Limb (tissue), 2 donors: ENCODE measurements at regions not wholly inside any gene's neighbourhood (a gene's known extent, or its start where the extent isn't known, plus 50 kb on each side); places are given as distances from the start of the nearest gene placed in this dataset.

Experiments used
- DNase-seq, 2 donors: peaks; one replicate each; pipeline ENCODE4 v3.0.0-alpha.2; 2016; ENCODE audit errors: extremely low spot score in 2 of 2

DNA sequence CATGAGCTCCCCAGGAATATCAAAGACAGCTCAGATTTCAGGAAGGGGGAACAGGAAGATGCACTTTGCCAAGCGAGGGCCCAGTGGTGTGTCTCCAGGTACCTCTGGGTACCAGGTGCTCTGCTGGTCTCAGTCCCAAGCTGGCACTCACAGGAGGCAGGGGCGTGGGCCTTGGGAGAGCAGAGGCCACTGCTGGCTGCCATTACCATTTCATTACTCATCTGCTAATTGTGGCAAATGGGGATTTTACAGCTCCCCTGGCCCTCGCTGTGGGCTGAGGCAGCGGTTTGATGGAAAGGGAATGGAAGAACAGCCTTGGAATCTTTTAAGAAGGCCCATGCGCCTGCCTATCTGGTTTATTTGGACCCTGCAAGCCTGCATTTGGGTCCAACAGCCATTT lies 192.0 kb upstream of the NAV2 start:
- DNase-seq = no peak

DNA sequence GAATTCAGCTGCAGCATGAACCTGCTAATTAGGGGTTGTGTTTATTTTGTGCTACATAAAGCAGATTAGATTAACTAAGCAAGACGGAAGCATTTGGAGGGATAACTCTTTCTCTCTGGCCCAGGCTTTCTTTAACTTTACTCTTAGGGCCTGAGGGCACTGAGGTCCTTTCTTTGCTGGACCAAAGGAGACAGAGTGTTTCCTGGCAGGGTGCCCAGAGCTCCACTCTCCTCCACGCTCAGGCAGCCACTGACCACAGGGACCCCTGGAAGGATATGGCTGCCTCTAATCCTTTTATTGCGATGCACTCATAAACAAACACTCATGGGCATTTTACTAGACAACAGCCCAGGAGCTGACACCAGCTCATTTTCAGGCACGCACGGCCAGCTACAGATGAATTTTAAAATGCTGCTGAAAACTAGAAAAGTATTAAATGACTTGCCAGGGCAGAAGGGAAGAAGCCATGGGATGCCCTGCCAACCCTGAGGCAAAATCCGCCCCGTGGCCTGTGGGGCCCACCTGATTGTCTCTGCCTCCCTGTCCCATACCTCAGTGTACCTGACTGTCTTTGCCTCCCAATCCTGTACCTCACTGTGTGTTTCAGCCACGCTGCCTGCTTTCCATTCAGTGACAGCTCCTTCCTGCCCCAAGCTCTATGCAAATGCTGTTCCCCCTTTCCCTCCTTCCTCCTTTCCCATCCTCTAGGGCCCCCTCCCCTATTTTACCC lies 192.6 kb upstream of the NAV2 start:
- DNase-seq = no peak

DNA sequence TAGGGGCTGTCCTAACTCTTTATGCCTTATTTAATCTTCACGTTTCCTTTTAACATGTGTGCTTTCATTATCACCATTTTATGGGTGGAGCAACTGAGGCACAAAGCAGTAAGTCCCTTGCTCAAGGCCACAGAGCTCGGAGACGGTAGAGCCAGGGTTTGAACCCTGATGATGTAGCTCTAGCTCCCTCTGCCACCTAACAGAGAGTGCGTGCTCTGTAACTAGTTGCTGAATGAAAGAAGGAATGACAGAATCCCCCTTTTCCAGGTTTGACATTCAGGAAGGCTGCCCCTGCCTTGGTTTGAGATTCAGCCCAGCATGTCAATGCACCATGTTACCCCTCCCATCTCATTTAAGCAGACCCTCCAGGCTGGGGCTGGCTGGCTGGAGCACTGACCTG lies 193.3 kb upstream of the NAV2 start:
- no peak for DNase-seq

DNA sequence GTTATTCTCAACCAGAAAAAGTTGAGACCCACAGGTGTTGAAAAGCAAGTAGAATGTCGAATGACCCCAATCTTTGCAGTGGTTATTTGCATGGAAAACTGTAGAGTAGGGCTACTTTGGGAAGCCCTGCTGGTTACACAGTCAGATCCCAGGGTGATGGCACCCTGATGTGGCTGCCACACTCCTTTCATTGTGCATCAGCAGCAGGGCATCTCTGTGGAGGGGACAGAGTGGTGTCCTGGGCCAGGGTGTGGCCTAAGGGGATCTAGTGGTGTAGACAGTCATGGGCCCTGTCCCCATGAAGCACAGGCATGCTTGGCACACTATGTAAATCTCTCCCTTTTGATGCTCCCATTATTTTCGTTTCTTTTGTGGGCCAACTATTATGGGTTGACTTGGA lies 199.4 kb upstream of the NAV2 start:
- no peak for DNase-seq

DNA sequence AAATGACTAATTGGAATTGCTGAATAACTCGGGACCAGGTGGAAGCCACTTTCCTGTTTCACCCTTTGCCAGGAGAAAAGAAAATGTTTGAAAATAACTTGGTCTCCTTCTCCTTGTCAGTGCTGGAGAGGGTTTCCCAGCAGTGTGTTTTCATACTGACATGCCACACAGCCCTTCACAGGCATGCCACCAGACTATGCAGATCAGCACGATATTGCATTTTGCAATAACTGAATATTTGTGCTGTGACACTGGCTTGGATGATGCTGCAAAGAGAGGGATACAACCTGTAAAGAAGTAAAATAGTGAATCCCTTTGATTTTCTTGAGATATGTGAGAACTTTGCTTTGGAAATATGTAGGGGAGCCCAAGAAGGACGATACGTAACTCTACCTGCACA lies 200.0 kb upstream of the NAV2 start:
- no peak for DNase-seq

DNA sequence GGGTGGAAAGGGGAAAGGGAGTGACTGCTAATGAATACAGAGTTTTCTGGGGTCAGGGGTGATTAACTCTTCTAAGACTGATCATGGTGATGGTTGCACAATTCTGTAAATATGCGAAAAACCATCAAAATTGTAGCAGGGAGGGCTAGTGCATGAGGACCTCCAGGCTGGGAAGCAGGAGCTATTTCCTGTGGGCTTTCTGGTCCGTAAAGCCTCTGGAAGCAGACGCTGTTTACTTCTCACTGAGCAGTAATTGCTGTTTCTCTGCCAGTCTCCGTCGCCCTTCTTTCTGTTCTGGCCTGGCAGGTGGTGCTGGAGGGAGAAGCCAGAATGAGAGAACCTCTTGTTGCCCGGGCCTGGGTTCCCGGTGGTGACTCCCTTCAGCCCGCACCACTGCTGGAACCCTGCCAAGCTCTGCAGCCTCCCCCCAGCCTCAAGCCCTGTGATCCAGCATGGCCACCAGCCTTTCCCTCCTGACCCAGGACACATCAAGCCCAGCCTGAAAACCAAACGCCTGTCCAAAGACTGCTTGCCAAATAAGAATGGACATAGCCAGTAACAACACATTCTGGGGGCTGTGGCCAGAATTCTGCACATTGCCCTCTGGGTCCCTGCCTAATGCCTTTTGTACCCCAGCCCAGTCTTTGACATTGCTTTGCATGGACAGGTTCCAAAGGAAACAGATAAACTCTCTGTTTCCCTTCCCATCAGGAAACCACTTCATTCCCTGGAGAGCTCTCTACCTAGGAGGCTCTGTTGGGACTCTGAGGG lies 201.0 kb upstream of the NAV2 start:
- peak in 1 of 2 donors; percentile 55 for DNase-seq

DNA sequence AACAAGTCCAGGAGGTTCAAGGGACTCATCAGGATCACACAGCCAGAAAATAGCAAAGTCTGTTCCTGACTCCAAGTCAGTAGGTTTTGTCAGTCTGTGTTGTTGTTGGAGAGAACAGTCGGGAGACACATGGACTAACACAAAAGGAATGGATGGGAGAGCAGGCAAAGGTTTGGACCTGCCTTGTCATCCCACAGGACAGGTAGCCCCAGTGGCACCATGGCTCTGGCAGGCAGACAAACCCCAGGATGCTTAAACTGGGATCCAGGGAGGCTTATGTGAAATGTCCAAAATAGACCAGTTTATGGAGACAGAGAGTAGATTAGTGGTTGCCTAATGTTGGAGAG lies 201.6 kb upstream of the NAV2 start:
- no peak for DNase-seq

DNA sequence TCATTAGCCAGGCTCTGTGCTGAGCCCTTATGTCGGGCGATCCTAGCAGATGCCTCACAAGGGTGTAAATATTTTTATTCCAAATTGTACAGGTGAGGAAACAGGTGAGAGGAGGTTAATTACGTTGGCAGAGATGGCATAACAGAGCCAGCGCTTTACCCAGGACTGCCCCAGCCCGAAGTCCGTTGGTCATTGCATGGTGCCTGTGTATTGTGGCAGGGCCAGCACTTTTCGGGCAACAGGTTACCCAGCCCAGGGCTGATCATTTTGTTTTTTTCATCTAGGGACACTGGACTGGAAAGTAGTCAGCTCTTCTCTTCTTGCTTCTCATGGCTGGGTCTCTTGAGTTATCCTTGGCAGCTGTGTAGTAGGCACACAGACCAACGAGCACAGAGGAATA lies 202.2 kb upstream of the NAV2 start:
- no peak for DNase-seq

DNA sequence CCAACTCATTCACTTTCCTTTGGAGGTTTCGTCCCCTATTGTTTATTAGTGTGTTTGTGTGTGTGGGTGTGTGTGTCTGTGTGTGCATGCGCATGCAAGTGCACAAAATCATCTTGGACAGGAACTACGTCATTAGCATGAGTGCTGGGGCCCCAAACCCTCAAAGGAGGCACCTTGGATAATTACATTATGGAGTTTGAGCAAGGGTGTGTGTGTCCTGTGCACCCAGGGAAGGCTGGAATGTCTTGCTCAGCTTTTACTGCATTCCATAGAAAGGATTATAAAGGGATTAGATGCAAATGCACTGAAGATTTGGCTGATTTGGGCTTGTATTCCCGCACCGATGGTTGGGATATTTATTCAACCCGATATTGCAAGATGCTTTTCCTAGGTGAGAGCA lies 203.4 kb upstream of the NAV2 start:
- DNase-seq = no peak

DNA sequence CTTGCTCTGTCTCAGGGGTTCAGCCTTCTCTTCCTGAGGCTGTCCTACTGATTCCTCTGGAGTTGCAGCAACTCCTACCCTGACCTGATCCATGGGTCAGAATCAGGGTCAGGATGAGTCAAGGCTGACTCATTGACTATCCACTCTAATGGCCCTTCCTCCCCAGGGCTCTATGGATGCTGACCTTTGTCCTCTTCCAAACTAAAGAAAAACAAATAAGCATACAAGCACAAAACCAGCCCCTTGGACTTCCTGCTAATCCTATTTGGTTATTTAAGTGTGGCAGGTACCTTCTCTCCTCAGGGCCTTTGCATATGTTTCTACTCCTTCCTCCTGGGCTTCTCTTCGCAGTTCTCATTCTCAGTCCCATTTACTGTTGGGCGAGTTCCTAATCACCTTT lies 204.5 kb upstream of the NAV2 start:
- no peak for DNase-seq

DNA sequence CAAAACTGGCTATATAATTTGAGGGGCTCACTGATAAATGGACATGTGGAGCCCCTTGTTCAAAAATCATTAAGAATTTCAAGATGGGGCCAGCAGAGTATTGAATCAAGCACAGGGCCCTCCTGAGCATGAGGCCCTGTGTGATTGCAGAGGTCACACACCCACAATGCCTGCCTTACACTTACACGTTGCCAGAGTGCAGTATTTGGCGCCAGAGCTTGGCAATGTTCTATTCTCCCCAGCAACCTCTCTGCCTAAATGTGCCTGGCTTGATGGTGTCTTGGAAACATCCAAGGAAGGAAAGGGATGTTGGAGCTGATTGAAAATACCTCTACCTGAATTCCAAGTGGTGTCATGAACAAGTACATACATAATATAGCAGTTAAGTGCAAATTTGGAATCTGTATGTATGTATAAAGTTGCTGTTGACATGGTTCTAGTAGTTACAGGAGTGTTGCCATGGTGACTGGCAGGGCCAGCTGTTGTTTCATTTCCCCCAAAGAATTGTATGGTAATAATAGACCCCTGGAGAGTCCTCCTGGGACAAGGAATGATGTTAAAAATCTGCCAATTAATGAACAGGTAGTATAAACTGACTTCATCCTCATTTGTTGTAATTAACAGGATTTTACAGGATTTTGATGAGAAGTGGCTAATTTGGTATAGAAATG lies 205.7 kb upstream of the NAV2 start:
- no peak for DNase-seq

DNA sequence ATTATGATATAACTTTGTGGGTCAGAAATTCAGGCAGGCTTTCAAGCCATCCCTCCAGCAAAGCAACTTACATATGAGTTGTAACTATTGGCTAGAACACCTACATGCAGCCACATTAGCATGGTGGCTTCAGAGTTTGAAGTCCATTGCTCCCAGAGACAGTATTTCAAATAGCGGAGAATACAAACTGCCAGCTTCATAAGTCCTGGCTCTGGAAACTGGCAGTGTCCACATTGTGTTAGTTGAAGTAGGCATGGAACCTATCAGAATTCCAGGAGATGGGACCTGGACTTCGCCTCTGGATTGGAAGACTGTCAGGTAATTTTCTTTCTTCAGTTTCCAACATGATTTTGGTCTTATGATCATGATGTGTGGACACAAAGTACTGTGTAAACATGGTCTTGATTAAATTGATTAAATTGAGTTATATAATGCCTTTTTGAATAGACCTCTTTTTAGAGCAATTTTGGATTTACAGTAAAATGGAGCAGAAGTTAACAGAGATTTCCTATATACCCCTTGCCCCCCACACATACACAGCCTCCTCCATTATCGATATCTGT lies 209.9 kb upstream of the NAV2 start:
- DNase-seq = no peak

DNA sequence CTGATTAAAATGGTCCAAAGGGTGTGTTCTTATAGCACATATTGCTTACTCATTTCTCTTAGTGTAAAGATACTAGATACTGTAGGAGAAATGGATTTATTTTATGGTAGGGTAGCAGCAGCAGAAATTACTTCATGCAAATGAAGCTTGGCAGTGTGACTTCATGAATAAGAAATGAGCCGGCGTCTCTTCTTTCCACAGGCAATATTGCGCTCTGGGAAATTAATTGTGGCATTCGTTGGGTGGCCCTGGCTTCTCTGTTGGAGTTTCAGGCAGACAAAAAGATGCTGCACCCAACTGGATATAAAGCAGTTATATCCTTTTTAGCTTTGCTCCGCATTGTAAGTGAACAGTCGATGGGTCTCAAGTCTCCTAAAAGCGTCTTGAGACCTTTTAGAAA lies 211.0 kb upstream of the NAV2 start:
- no peak for DNase-seq

DNA sequence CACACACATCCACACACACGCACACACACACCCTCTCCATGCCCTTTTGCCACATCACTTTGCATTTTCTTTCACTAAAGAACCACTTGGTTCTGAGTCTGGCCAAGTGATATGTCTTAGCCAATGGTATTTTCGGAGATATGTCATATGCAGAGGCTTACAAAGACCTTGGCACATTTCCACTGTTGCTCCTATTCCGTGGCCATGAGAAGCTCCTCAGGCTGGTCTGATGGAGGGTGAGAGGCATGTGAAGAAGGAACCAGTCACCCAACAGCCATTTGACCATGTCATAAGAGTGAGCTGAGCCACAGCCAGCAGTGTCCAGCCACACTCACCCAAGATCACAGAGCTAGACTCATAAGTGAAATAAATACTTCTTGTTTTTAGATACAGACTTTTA lies 212.6 kb upstream of the NAV2 start:
- DNase-seq = no peak

DNA sequence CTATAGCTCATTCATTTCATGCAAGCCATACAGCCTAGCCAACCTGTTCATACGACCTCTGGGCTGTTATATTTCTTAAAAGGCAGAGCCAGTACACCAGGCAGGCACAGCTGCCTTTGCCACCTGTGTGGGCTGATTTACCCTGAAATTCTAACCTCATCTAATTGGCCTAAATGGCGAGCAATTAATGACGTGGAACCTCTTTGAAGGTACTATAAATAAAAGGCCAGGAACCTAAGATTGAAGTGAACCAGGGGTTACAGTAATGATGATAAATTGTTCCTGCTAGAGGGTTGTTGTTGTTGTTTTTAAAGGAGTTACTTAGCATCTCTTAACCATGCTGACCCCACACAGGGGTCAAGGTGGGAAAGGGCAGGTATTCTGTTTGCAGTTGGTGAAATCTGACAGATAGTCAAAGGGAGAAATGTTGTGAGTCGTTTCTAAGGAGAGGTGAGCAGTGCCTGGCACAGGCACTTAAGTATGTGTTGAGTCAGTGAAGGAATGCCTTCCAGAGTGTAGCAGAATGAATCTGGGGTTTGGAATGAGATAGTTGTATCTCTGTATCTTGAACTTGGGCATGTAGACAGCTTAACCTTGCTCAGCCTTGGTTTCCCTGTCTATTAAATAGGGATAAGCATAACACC lies 213.5 kb upstream of the NAV2 start:
- DNase-seq = no peak

DNA sequence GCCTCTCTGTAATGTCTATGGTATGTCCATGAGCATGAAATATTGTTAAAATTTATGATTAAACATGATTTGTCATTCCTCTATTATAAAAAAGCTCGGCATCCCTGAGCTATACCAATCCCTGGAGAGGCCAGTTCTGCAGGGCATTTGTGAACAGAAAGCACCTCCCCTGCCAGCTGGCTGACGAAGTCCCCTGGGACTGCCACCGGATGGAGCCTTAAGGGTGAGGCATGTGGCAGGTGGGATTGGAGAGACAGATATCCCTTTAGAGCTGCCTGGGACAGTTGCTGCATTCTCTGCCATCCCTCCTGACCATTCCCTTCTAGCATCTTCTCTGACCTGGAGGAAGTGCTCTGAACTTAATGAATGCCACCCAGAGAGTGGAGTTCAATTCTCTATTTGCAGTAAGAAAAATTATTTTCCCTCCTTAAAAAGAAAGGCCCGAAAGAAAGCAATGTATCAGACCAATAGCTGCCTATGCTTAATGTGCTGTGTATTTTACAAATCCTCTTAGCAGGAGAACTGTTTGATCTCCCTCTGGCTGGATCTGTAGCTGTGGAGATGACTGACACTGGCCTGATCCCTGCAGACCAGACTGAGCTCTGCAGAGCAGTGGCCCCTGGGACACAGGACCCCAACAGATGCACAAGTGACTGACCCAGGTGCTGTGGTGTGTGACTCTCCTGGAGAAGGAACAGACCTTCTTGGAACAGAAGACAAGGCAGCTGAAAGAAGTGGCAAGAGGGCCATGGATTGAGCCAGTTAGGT lies 219.0 kb upstream of the NAV2 start:
- DNase-seq = no peak

DNA sequence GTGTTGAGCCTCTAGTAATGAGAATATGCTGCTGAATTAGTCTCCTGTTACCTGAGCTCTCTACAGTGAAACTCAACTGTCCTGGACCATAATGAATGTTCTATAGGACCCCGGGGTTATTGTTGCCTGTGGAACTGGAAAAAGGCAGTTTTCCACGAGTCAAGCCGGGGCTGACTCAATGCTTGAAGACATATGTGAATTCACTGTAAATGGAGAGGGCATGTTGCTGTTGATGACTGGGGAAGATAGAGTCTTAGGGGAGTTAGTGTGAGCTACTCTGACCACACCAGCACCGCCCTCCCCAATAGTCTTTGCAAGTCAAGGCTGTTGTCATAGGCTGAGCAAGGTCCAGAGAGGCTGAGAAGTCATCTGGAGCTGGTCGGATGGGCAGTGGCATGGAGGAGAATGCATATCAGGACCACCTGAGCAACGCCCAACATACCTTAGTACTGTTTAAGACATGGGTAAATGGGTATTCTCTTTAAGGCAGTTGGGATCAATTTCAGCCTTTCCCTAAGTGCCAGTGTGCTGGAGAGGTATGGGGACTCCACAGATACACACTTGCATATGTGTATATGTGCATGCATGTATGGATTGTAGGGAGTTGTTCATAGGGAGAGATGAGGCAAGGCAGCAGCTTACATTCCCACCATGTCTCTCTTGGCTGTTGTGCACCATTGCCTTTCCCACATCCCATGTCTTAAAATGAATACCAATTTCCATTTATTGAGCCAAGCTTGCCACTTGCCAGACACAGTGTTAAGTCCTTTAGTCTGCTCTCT lies 230.1 kb upstream of the NAV2 start:
- no peak for DNase-seq

DNA sequence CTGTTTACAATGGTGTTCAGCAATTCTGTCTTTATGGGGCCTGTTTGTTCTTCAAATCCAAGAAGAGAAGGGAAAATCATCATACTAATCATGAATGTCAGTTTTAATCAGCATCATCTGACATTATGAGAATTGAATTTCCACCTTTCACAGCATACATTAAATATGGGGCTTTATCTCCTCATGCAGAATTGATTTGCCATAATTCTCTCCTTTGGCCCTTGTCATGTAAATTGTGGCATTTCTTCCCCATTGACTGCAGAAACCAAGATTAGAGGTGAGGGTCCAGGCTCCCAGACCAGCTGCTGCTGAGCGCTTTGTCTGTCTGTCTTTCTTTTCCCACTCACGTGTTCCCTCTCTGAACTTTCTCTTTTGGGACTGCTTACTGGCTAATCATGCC lies 232.1 kb upstream of the NAV2 start:
- no peak for DNase-seq

DNA sequence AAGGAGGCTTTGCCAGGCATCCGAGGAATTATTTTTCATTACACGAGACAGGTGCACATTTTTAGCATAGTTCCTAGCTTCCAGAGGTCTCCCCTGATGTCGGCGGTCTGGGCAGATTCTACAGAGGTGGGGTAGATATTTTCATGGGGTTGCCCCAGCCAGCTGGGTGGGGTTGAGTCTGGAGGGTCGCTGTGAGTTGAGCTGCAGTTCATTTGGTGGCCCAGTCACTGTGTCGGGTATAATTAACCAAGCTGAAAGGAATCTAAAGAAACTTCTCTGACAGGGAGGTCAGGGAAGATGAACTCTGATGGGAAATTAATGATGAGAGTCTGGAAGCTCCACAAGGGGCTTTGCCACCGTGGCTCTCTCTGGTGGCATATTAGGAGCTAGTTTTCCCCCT lies 233.7 kb upstream of the NAV2 start:
- no peak for DNase-seq

DNA sequence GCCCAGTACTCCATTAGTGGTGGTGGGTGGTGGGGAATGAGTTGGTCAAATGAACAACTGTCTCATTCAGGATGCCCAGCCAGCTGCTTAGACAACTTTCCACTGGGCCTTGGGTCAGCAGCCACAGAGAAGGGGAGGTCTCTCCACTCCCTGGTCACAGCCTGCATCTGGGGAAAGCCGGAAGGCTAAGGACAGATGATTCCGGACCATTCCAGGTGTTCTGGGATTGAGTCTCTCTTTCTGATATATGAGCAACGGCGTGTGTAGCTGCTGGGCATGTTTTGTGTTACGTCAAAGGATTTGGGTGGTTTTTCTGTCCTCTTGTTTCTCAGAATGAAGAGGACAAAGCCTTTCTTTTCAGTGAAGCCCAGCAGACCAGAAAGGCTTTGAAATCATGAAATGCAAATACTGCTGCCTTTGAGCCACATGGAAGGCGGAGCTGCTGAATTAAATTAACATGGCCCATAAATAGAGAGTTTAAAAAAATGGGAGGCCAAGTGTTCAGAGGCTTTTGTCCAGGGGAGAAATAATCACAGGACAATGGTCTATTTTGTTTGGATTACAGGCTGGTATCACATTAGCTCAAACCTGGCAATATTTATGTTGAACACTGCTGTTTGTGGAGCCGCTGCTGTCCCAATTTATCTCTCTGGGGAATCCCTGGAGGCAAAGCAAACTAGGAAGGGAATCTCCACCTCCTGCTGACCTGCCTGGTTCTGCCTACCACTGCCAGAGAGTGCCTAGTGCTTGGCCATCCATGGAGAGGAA lies 234.4 kb upstream of the E2F8 start:
- DNase-seq = peak in 1 of 2 donors; percentile 14
